Kasumi-1 (cell line): ENCODE measurements at regions not wholly inside any gene's neighbourhood (a gene's known extent, or its start where the extent isn't known, plus 50 kb on each side); places are given as distances from the start of the nearest gene placed in this dataset.

ENCODE experiments used
- DNase-seq, 2 experiments: peaks; one replicate each; lab custom pipeline; 2025; lab: John Stamatoyannopoulos, UW

DNA sequence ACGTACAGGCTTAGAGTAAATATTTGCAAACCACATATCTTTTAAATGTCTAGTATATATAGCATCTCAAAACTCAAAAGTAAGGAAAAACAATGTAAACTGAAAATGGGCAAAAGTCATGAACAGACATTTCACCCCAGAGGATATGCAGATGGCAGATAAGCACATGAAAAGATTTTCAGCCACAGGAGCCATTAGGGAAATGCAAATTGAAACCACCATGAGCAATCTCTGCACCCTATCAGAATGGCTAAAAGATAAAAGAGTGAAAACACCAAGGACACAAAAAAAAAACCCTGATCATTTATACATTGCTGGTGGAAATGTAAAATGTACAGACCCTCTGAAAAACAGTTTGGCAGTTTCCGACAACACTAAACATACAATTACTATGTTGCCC lies 292.7 kb downstream of the ZNF516 start:
- DNase-seq = no peak

DNA sequence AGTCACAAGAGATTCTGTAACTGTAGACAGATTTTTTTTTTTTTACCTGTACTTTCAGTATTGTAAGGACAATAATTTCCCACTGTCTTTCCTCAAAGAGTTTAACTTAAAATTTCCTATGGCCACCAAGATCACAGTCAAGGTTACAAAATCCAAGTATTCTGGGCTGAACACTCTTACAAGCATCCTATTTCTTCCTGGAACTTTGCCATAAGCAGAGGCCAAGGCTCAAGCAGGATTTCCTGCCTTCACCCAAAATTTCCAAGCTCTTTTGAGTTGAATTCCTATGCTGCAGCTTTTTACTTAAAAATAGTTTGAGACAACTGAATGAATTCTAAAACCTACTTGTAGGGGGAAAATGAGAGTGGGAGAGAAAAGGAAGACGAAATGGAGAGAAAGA lies 299.4 kb downstream of the ZNF516 start:
- DNase-seq = no peak

DNA sequence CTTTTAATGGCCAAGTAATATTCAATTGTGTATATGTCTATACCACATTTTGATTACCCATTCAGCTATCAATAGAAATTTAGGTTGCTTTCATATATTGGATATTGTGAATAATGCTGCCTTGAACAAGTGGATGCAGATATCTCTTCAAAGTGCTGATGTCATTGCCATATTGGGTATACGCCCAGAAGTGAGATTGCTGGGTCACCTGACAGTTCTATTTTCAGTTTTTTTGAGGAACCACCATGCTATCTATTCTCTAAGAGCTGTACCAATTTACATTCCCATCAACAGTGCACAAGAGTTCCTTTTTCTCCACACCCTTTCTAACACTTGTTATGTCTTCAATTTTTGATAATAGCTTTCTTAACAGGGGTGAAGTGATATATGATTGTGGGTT lies 306.9 kb downstream of the ZNF516 start:
- no peak for DNase-seq

DNA sequence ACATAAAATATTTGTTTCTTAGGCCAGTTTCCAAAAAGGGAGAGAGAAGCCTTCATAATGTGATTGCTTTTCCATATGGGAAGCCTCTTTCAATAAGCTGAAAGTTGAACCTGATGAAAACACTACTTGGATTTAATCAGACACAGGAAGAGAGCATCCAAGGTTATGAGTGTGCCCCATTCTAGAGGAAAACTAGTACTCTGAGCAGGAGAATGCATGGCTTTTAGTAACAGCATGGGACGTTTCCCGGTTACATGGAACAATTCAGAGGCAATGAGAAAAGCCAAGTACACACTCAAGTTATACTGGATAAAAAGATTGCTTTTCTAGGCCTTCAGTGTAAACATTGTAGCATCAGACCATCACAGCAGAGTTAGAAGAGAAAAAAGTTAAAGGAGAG lies 315.8 kb downstream of the ZNF516 start:
- DNase-seq = no peak

DNA sequence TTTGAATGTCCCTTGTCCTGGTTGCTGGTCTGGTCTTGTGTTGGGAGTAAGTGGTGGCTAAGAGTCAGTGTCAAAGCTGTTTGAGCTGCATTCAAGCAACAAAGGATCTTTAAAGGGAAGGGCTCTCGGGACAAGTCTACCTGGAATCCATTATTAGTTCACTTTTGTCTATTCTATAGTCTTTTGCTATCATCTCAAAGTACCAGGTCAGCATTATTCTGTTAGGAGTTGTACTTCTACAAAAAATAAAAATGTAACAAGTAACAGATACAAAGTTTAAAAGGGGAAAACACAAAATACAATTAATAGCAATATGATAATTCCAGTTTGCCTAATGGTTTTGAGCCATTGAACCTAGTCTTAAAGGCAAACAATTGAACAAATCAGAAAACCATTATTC lies 317.9 kb downstream of the ZNF516 start:
- no peak for DNase-seq

DNA sequence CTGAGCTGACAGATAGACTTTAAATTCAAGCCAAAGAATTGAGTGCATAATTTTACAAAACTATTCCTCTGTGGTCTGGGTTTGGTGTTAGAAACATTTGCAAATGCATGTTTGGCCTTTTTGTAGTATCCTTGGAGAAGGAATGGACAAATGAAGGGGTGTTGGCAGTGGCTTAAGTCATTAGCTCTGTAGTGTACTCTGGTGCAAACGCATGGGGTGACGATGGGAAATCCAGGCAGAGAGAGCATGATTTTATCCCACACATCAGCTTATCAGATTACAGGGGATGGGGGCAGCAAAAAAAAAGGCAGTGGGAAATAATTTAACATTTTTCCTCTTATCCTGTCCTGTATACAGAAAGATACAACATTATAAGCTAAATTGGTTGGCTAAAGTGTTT lies 320.6 kb downstream of the ZNF516 start:
- DNase-seq = no peak

DNA sequence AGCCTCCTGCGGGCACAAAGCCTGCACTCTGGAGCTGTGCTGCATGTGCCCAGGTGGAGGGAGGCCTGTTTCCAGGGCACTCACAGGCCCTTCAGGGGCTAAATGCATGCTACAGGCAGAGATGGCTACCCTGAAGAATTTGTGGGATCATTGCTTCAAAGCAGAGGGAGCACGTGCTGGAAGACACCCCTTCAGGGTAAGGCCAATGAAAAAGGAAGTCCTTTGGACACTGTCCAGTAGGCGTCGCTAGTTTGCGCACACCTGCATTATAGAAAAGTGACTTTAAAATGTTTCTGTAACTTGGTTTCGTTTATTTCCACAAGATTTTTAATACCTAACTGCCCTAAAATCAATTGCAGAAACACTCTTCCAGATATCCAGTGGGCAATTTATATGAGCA lies 325.3 kb downstream of the ZNF516 start:
- no peak for DNase-seq

DNA sequence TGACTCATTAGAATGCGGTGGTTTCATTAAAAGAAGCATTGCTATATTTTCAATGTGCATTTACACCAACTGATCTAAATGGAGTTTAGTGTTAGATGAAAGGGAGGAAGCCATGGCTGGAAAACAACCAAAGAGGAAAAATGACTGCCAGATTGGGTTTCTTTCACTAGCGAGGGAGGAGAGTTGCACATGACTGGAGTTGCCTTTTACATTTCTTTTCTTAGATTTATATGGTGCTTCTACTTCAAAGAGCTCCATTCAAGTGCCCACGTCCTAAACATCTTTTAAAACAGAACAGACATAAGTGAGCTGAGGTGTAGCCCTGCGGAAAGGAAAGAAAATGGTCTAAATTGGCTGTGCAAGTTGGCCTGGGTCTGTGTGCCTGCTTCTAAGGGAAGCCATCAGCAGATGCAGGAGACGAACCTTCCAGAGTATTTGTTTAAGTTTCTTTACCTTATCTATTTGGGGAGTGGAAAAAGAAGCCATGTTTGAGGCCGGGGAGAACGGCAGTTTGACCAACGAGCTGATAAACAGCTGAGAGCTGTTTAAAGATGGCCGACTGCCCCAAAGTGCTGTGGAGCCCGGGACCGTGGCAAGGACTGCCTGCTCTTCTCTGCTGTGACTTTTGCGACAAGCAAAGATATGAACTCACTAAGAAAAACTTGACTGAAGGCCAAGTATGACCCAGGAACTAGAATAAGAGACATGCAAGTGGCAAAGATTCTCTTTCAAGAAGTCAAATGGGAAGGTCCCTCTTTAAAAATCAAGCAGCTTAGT lies 327.0 kb downstream of the ZNF516 start:
- DNase-seq = peak in 1 of 2 experiments; percentile 1

DNA sequence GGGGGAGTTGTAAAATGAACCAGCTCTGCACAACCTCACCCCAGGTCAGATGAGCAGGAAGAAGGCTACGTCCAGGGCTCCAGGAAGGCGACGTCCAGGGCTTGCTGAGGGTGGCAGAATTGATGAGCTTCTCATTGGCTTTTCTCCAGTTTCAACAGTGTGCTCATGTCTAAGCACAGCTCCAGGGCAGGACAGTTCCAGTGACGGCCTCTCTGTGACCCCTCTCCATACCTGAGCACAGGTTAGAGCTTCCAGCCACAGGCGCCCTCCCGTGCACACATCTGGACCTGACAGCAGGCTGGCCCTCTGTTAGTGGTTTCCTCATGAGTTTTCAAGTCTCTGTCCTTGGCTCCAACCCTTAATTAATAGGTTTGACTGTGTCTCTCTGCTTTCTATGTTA lies 327.6 kb downstream of the ZNF516 start:
- DNase-seq = no peak

DNA sequence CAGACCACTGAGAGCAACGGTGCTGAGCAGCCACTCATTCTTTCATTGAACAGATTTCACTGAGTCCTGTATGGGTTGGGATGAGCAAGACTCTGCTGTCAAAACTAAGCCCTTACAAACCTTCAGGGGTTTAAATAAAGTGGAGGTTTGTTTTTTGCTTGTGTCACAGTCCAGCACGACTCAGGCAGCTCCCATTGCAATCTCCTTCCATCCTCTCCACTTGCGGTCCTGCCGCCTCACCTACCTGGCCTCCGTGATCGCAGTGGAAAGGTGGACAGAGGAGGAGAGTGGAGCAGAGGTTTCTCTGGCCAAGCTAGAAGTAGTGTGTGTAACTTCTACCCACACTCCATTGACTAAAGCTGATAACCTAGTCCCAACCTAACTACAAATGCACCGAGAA lies 332.2 kb downstream of the ZNF516 start:
- no peak for DNase-seq

DNA sequence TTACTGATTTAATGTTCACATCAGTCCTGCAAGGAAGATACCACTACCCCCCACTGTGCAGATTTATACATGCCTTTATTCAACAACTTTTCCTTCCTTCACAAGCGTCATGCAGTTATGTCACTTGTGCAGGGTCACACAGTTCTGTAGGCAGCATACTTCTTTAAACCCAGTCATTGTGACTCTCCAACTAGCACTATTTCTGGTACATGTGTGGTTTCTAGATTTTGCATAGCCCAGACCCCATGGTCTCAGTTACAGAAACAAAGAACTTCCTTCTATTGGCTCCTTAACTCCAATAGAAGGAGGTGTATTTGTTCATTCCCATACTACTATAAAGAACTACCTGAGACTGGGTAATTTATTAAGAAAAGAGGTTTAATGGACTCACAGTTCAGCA lies 333.1 kb downstream of the ZNF516 start:
- DNase-seq = peak in 1 of 2 experiments; percentile 5

DNA sequence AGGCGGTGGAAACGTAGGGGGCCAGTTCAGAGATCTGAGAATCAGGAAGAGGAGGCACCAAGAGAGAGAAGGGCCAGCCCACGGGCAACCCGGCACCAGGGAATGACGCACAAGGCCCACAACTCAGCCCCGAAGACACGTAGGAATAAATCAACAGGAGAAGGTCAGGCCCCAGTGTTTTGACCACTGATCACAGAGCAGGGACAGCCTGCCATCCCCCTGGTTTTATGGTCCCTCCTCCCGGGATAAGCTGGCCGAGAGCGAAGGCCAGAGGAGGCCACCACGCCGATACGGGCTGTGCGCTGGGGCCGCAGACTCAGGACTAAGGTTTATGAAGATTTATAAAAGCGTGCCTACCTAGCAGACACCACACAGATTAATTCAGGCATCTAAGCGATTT lies 341.4 kb downstream of the ZNF516 start:
- DNase-seq = no peak

DNA sequence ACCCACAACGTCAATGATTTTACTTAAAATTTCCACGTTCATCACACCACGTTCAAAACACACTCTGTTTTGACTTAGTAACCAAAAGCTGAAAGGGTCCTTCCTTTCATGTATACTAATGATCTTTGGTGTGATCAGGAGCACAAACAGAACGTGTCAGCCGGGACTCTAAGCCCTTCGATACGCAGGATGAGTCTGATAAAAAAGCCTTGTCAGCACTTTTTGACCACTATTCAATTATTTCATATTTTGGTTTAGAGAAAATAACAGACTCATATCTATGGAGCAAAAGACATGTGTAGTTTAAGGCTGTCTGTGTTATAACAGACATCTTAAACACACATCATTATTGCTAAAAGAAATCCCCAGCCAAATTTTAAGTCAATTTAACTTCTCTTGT lies 345.3 kb downstream of the ZNF516 start:
- DNase-seq = no peak

DNA sequence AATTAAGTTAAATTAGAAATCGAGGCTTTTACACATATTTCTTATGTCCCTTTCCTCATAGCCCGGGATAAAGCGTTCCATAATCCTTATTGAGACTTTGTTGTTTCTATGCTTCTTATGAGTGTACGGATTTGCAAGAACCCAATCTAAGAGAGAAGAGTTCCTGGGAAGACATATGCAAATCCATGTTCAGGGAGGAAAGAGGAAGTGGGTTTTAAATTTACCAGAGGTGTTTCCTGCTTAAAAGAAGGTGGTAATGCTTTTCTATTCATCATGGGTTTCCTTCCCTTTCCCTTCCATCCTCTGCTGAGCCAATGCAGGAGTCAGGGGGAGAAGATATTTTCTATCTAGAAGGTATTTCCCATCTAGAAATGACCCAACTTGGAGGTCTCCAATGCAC lies 345.8 kb downstream of the ZNF516 start:
- peak; percentile 32 to 59 for DNase-seq

DNA sequence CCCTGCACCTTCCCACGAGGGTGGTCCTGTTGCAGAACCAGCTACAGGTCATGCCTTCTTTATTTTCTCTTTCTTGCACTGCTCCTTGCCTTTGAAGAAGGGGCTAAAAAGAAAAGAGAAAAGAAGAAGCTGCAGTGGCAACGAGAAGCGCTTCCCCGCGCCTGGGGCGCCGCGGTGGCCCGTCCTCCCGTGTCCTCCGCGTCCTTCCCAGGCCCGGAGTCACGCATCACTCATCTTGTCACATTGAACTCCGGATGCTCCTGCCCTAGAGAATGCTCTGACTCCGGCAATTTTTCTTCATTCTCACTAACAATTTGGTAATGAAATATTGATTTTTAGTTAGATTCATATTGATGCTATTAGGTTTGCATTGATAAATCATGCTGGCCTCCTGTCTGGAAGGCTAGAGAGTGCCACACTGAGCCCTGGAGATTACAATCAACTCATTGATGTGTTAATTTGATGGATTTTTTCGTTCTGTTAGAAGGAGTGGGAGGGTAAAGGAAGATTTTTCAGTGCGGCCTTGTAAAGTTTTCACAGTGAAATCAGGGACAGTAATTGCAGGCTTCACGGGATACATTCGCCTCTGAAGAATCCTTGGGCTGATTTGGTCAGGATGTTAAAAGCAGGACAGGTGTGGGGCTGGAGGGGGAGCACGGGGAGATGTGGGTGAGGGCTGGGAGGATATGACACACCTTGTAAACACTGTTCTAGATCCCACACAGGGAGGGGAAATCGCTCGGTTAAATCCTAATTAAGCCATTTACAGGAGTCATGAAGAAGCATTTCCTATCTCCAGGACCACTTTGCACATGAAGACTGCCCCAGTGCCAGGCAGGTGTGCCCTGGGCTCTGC lies 349.3 kb downstream of the ZNF516 start:
- no peak for DNase-seq

DNA sequence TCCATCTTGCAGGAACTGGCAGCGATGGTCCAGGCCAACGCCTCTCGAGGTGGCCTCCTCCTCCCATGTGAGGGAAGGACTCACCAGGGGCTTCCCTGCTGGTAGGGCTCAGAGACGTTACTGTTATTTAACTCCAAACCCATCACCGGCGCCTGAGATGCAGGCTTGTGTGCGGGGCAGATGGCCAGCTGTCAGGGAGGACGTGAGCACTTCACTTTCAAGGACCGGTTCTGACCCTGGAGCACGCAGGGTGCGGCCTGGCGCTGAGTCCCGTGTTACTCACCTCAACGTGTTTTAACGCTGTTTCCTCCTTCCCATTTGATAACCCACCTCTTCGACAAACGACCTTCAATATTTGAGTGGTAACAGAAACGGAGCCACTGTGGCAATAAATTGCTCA lies 350.2 kb downstream of the ZNF516 start:
- no peak for DNase-seq

DNA sequence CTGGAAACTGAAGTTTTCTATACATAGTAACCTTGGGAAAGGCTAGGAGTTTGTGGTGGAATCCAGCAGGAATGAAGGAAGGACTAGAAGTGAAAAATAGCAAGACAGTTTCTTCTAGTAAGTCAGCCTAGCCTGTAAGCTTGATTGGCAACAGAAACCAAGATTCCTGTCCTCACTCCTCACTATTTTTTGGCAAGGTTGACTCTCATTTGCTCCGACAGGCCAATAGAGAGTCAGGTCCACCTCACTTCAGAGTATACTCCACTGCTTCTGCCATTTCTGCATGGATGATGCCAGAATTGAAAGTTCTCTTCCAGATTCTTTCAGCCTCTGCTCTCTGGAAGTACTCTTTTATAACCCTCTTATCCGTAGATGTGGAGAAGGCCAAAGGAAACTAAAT lies 352.4 kb downstream of the ZNF516 start:
- no peak for DNase-seq

DNA sequence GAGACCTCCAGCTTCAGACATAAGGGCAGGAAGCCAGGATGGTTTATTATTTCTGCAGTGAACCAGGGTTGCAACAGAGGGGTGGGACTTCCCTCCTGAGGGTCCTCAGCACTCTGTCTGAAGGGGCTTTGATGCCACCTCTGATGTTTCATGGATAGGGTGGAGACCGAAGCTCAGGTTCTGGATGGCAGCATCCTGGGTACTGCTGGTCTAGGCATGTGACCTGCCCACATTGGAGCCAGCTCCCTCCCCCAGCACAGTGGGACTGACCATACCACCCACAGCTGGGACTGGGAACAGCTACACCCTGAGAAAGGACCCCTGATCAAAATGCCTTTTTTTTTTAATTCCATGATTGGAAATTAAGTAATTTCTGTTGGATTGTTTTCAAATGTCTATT lies 355.2 kb downstream of the ZNF516 start:
- DNase-seq = no peak

DNA sequence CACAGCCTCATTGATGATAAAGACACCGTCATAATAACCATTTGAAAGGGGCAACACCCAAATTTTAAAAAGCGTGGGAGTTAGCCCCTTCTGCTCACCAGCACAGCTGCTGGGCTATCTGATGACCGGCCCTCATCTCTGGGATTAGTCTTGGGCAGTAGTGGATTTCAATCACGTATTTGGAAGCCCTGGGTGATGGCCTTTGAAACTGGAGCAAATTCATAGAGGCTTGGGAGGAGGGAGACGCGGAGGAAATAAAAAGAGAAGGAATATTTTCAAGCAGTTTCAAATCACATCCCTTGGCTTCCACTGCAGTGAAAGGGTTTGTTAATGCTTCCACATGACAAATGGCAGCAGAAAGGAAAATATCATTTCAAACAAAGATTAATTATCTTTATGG lies 357.8 kb downstream of the ZNF516 start:
- no peak for DNase-seq

DNA sequence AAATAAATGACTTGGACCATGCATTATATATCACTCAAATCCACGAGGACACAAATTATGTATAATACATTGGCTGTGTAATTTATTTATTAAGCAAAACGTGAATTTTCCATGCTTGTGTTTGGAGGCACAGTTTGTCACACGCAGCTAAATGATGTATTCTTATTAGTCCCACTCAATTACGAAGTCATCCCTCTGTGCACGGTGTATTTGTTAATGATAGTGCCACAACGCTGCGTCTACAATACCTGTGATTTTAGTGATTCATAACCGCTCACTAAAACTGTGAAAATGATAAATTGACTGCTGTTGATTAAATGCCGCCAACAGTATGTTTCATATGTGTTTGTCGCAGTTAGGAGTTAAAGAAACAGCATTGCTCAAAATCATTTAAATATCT lies 358.3 kb downstream of the ZNF516 start:
- DNase-seq = no peak

DNA sequence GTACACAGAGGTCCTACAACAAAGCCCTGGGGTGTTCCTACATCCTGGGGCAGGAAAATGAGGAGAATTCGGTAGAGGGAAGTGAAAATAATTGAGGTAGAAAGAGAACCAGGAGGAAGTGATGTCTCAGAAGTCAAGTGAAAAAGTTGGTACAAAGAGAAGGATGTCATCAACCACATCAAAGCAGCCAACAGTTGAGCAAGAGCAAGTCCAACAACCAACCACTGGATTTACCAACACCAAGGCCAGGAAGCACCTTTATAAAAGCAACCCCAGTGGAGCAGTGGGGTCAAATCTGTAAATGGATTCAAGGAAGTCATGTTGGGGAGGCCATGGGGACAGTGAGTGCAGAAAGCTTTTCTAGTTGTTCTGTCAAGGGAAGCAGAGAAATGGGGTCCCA lies 360.4 kb downstream of the ZNF516 start:
- peak in 1 of 2 experiments; percentile 11 for DNase-seq

DNA sequence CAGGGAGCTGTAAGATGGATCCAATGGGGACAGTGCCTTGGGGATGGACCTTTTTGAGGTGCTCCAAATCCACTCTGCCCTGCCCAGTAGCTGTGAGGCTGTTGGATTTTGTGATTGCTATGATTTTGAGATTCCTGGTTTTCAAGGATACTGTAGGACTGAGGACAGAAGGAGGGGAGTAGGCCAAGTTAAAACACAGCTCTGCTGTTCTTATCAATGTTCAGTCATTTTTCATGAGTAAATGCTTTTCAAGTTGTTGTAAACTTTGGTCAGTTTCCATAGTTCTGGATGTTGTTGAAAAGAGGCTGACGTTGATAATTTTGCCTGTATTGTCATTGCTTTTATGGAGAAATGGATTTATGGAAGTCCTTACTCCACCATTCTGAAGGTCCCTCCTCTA lies 361.2 kb downstream of the ZNF516 start:
- no peak for DNase-seq

DNA sequence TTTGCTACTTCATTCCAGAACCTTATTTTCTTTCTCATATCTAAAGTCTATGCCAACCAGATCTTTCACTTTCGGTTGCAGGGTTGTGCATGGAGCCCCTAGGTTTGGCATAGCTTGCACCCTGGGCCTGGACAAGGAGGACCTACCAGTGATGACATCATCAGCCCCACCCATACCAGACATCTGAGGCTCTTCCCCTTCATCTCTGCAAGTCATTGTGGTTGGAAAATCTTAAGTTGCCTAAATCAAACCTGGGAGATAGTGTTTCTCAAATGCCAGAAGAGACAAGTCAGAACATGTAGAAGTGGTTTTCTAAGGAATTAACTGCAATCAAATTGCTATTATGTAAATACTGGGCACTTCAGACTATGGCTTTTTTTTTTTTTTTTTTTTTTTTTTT lies 363.3 kb downstream of the ZNF516 start:
- DNase-seq = no peak

DNA sequence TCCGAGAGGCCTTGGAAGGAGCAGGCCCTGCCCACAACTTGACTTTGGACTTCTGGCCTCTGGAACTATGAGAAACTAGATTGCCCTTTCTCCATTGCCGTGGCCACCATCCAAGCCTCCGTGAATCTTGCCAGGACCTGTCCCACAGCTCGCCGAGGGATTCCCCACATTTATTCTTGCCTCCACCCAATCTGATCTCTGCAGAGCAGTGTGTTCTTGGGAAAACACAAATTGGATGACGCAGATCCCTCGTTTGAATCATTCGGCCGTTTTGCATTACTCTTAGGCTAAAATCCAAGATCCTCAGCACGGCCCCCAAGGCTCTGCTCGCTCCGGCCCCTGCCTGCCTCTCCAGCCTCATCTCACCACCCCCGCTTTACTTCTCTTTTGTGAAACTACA lies 364.2 kb downstream of the ZNF516 start:
- DNase-seq = no peak
